ENCODE measurements at regions not wholly inside any gene's neighbourhood (a gene's known extent, or its start where the extent isn't known, plus 50 kb on each side); places are given as distances from the start of the nearest gene placed in this dataset.
"Not testable (repeated sequence)": the region's sequence is repeated elsewhere in the genome, so short reads cannot be mapped to it uniquely, and the experiment has no call there.

- no peaks in the 10 kb centered on the region for H3K27me3 Mint-ChIP-seq
- H3K4me1 Mint-ChIP-seq (ENCODE audit: low read depth) = no peaks in the 10 kb centered on the region
- H3K36me3 Mint-ChIP-seq (ENCODE audit: low read depth) = no peaks in the 10 kb centered on the region
- H3K4me3 Mint-ChIP-seq = no peak overlapping the region
- no peak overlapping the region for H3K27ac Mint-ChIP-seq
- DNase-seq = no peak
- H3K9me3 Mint-ChIP-seq = peaks cover 6% of the 10 kb centered on the region
These were observed 174.6 kb upstream of the ZNF469 start for GRCh38 chr16:88208112-88208511.

GRCh38 chr16:88208776-88209175 is 174.0 kb upstream of the ZNF469 start:
- not testable (repeated sequence) for H3K36me3 Mint-ChIP-seq (ENCODE audit: low read depth); H3K27me3 Mint-ChIP-seq; H3K4me3 Mint-ChIP-seq; H3K9me3 Mint-ChIP-seq; H3K4me1 Mint-ChIP-seq (ENCODE audit: low read depth); H3K27ac Mint-ChIP-seq; DNase-seq

- not testable (repeated sequence) for H3K27me3 Mint-ChIP-seq; H3K9me3 Mint-ChIP-seq; H3K27ac Mint-ChIP-seq; DNase-seq; H3K4me3 Mint-ChIP-seq; H3K4me1 Mint-ChIP-seq (ENCODE audit: low read depth); H3K36me3 Mint-ChIP-seq (ENCODE audit: low read depth)
These were observed 173.2 kb upstream of the ZNF469 start for GRCh38 chr16:88209579-88209978.

GRCh38 chr16:88213937-88214336 is 168.8 kb upstream of the ZNF469 start:
- DNase-seq; H3K4me3 Mint-ChIP-seq; H3K27ac Mint-ChIP-seq; H3K4me1 Mint-ChIP-seq (ENCODE audit: low read depth); H3K36me3 Mint-ChIP-seq (ENCODE audit: low read depth); H3K27me3 Mint-ChIP-seq: not testable (repeated sequence)
- peaks cover 10% of the 10 kb centered on the region for H3K9me3 Mint-ChIP-seq

- not testable (repeated sequence) for H3K27ac Mint-ChIP-seq; DNase-seq; H3K4me1 Mint-ChIP-seq (ENCODE audit: low read depth); H3K4me3 Mint-ChIP-seq; H3K9me3 Mint-ChIP-seq; H3K36me3 Mint-ChIP-seq (ENCODE audit: low read depth)
- peaks cover 42% of the 10 kb centered on the region for H3K27me3 Mint-ChIP-seq
These were observed 161.6 kb upstream of the ZNF469 start for GRCh38 chr16:88221001-88221761.

GRCh38 chr16:88223696-88224095 is 159.1 kb upstream of the ZNF469 start:
- H3K27ac Mint-ChIP-seq; H3K36me3 Mint-ChIP-seq (ENCODE audit: low read depth); H3K9me3 Mint-ChIP-seq; H3K4me1 Mint-ChIP-seq (ENCODE audit: low read depth); H3K4me3 Mint-ChIP-seq; DNase-seq: not testable (repeated sequence)
- peaks cover 41% of the 10 kb centered on the region for H3K27me3 Mint-ChIP-seq

GRCh38 chr16:88224131-88224898 is 158.4 kb upstream of the ZNF469 start:
- H3K36me3 Mint-ChIP-seq (ENCODE audit: low read depth); H3K27ac Mint-ChIP-seq; H3K4me3 Mint-ChIP-seq; DNase-seq; H3K4me1 Mint-ChIP-seq (ENCODE audit: low read depth); H3K9me3 Mint-ChIP-seq: not testable (repeated sequence)
- H3K27me3 Mint-ChIP-seq = peaks cover 41% of the 10 kb centered on the region

GRCh38 chr16:88225640-88226230 is 157.0 kb upstream of the ZNF469 start:
- not testable (repeated sequence) for H3K4me1 Mint-ChIP-seq (ENCODE audit: low read depth); DNase-seq; H3K36me3 Mint-ChIP-seq (ENCODE audit: low read depth); H3K4me3 Mint-ChIP-seq; H3K27ac Mint-ChIP-seq; H3K9me3 Mint-ChIP-seq
- peaks cover 31% of the 10 kb centered on the region for H3K27me3 Mint-ChIP-seq

- DNase-seq; H3K9me3 Mint-ChIP-seq; H3K4me1 Mint-ChIP-seq (ENCODE audit: low read depth); H3K4me3 Mint-ChIP-seq; H3K27ac Mint-ChIP-seq; H3K36me3 Mint-ChIP-seq (ENCODE audit: low read depth): not testable (repeated sequence)
- peaks cover 25% of the 10 kb centered on the region for H3K27me3 Mint-ChIP-seq
These were observed 156.5 kb upstream of the ZNF469 start for GRCh38 chr16:88226302-88226701.

- H3K9me3 Mint-ChIP-seq; H3K4me1 Mint-ChIP-seq (ENCODE audit: low read depth); H3K4me3 Mint-ChIP-seq; H3K27ac Mint-ChIP-seq; DNase-seq; H3K36me3 Mint-ChIP-seq (ENCODE audit: low read depth): not testable (repeated sequence)
- H3K27me3 Mint-ChIP-seq = peaks cover 17% of the 10 kb centered on the region
These were observed 155.6 kb upstream of the ZNF469 start for GRCh38 chr16:88227026-88227721.

- not testable (repeated sequence) for H3K4me1 Mint-ChIP-seq (ENCODE audit: low read depth); H3K4me3 Mint-ChIP-seq; H3K36me3 Mint-ChIP-seq (ENCODE audit: low read depth); DNase-seq; H3K27ac Mint-ChIP-seq; H3K9me3 Mint-ChIP-seq
- H3K27me3 Mint-ChIP-seq = peaks cover 16% of the 10 kb centered on the region
These were observed 154.9 kb upstream of the ZNF469 start for GRCh38 chr16:88227722-88228482.

- not testable (repeated sequence) for H3K9me3 Mint-ChIP-seq; H3K4me1 Mint-ChIP-seq (ENCODE audit: low read depth); H3K36me3 Mint-ChIP-seq (ENCODE audit: low read depth); H3K4me3 Mint-ChIP-seq; DNase-seq; H3K27ac Mint-ChIP-seq
- H3K27me3 Mint-ChIP-seq = peaks cover 13% of the 10 kb centered on the region
These were observed 154.0 kb upstream of the ZNF469 start for GRCh38 chr16:88228751-88229150.

GRCh38 chr16:88229710-88230109 is 153.0 kb upstream of the ZNF469 start:
- not testable (repeated sequence) for H3K27ac Mint-ChIP-seq; H3K4me3 Mint-ChIP-seq; H3K36me3 Mint-ChIP-seq (ENCODE audit: low read depth)

GRCh38 chr16:88230276-88230966 is 152.3 kb upstream of the ZNF469 start:
- H3K9me3 Mint-ChIP-seq; H3K36me3 Mint-ChIP-seq (ENCODE audit: low read depth); DNase-seq; H3K27ac Mint-ChIP-seq; H3K4me1 Mint-ChIP-seq (ENCODE audit: low read depth); H3K4me3 Mint-ChIP-seq: not testable (repeated sequence)
- peaks cover 11% of the 10 kb centered on the region for H3K27me3 Mint-ChIP-seq

More at GRCh38 chr16:88229710-88230109, 153.0 kb upstream of the ZNF469 start:
- H3K9me3 Mint-ChIP-seq; DNase-seq; H3K4me1 Mint-ChIP-seq (ENCODE audit: low read depth): not testable (repeated sequence)
- H3K27me3 Mint-ChIP-seq = peaks cover 15% of the 10 kb centered on the region

Data from activated T-cell treated with anti-CD3 and anti-CD28 coated beads, Interleukin-2, amount 50 U/mL, for 24 hours (primary cell).